ENCODE measurements at regions not wholly inside any gene's neighbourhood (a gene's known extent, or its start where the extent isn't known, plus 50 kb on each side); places are given as distances from the start of the nearest gene placed in this dataset.

DNA sequence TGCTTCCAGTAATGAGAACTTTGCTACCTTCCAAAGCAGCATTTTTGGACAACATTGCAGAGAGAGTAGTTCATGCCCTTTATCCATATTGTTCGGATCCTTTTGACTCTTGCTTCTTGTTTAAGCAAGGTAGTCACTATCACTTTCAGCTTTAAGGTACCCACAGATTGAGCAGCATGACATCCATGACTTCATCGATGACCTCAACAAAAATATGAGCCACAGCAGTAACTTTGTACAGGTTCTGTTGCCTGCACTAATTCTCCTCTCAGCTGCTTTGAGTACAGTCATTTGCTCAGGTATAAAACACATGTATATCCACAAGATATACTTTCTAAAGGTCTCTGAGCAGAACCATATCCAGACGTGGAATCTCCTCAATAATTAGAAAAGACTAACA is 546.3 kb downstream of the SOX6 start:
- in situ Hi-C loops (cut with MboI; ENCODE audit: low pct_ligation_motif_present in 1 of 4, low pct_unique_long_range_greater_than_20kb in 1 of 4, low sequenced_read_pairs in 3 of 4): no loop called here

GRCh38 chr11:15810525-15810924 is 545.8 kb downstream of the SOX6 start:
- no peaks in the 10 kb centered on the region for H3K27me3 ChIP-seq
- H3K4me3 ChIP-seq: no peak overlapping the region
- H3K27ac ChIP-seq: no peak overlapping the region
- peaks cover 0 to 12% (median 9%) of the 10 kb centered on the region in 4 donors for H3K4me1 ChIP-seq
- no peaks in the 10 kb centered on the region for H3K36me3 ChIP-seq
- intact Hi-C loops (cut with DNase I; ENCODE audit: low total_unique reads) (no loop called here), in situ Hi-C loops (cut with MboI; ENCODE audit: low pct_ligation_motif_present in 1 of 4, low pct_unique_long_range_greater_than_20kb in 1 of 4, low sequenced_read_pairs in 3 of 4) (no loop called here)
- DNase-seq: no peak
- WGBS, 2 donors (ENCODE audit: low coverage in 1 of 2): 64% methylated on average over 2 of the region's 2 CpGs; no CpG with 5 or more reads in 1 of the 2 donors
- TF ChIP-seq POLR2AphosphoS5 (IDR thresholded peaks at IDR 0.05): no peak
- TF ChIP-seq POLR2A (IDR thresholded peaks at IDR 0.05): no peak
- TF ChIP-seq CTCF (IDR thresholded peaks at IDR 0.05): no peak
- no peak for TF ChIP-seq EP300 (IDR thresholded peaks at IDR 0.05; ENCODE audit: low read depth)
- no peaks in the 10 kb centered on the region for H3K9me3 ChIP-seq

More for the DNA sequence above, 546.3 kb downstream of the SOX6 start:
- Histone ChIP-seq H3K36me3 (no peaks in the 10 kb centered on the region), H3K9me3 (no peaks in the 10 kb centered on the region), H3K27me3 (no peaks in the 10 kb centered on the region), H3K4me1 (peaks cover 0 to 7% (median 4%) of the 10 kb centered on the region in 4 donors), H3K27ac (no peak overlapping the region), H3K4me3 (no peak overlapping the region)
- no peak for TF ChIP-seq POLR2A (IDR thresholded peaks at IDR 0.05)
- no peak for TF ChIP-seq EP300 (IDR thresholded peaks at IDR 0.05; ENCODE audit: low read depth)
- no peak for TF ChIP-seq CTCF (IDR thresholded peaks at IDR 0.05)
- DNase-seq: no peak
- intact Hi-C loops (cut with DNase I; ENCODE audit: low total_unique reads): no loop called here
- 82% methylated on average over 3 of the region's 3 CpGs for WGBS, 2 donors (ENCODE audit: low coverage in 1 of 2)

- in situ Hi-C loops (cut with MboI; ENCODE audit: low pct_ligation_motif_present in 1 of 4, low pct_unique_long_range_greater_than_20kb in 1 of 4, low sequenced_read_pairs in 3 of 4): no loop called here
- Histone ChIP-seq H3K4me3 (no peak overlapping the region), H3K4me1 (peaks cover 26 to 56% (median 41%) of the 10 kb centered on the region in 4 donors), H3K27ac (peak overlapping the region; percentile 70 to 78 (median 76)), H3K27me3 (no peaks in the 10 kb centered on the region), H3K36me3 (no peaks in the 10 kb centered on the region), H3K9me3 (no peaks in the 10 kb centered on the region)
- peak in 1 of 5 experiments; percentile 16 for TF ChIP-seq CTCF (IDR thresholded peaks at IDR 0.05)
- TF ChIP-seq POLR2AphosphoS5 (IDR thresholded peaks at IDR 0.05): peak in 1 of 3 donors; percentile 21
- no peak for TF ChIP-seq EP300 (IDR thresholded peaks at IDR 0.05; ENCODE audit: low read depth)
- DNase-seq: peak; percentile 14
- WGBS, 2 donors (ENCODE audit: low coverage in 1 of 2): 39 to 55% methylated on average over 3 to 4 of the region's 4 CpGs
- intact Hi-C loops (cut with DNase I; ENCODE audit: low total_unique reads): no loop called here
Observed at GRCh38 chr11:15815246-15816195, 540.8 kb downstream of the SOX6 start.

DNA sequence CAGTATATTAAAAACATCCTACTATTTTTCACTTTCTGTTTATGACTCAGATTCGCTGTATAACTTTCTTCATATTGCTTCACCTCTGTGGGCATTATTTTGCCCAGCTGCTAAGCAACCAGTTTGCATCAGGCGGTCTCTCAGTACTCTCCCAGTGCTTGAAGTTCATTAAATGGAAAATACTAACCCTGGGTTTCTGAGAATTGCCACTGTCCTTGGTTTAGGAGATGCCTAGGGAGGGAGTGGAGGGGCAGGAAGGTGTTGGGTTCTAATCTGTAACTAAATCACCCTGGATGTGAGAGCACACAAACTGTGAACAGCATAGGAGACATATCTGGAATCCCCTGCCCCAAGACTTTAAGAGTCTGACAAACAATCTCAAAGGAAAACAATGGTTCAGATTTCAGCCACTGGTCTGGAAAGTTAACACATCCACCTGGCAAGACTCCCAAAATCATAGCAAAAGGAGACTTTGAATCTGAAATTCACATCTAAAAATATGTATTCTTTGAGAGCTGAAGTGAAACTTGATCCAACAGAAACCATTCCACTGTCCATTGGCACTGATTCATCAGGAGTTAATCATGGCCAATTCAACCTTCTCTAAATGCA is 540.0 kb downstream of the SOX6 start:
- intact Hi-C loops (cut with DNase I; ENCODE audit: low total_unique reads): no loop called here
- in situ Hi-C loops (cut with MboI; ENCODE audit: low pct_ligation_motif_present in 1 of 4, low pct_unique_long_range_greater_than_20kb in 1 of 4, low sequenced_read_pairs in 3 of 4): no loop called here
- 25 to 29% methylated on average over 2 of the region's 2 CpGs for whole genome bisulfite sequencing, 2 donors (ENCODE audit: low coverage in 1 of 2)
- peak overlapping the region; percentile 70 to 78 (median 76) for H3K27ac ChIP-seq
- DNase-seq: peak; percentile 50
- no peaks in the 10 kb centered on the region for H3K9me3 ChIP-seq
- H3K27me3 ChIP-seq: no peaks in the 10 kb centered on the region
- no peak overlapping the region for H3K4me3 ChIP-seq
- H3K36me3 ChIP-seq: no peaks in the 10 kb centered on the region
- no peak for TF ChIP-seq CTCF (IDR thresholded peaks at IDR 0.05)
- no peak for TF ChIP-seq POLR2A (IDR thresholded peaks at IDR 0.05)
- TF ChIP-seq EP300 (IDR thresholded peaks at IDR 0.05; ENCODE audit: low read depth): no peak
- no peak for TF ChIP-seq POLR2AphosphoS5 (IDR thresholded peaks at IDR 0.05)
- H3K4me1 ChIP-seq: peaks cover 26 to 56% (median 41%) of the 10 kb centered on the region in 4 donors
